ENCODE measurements at regions not wholly inside any gene's neighbourhood (a gene's known extent, or its start where the extent isn't known, plus 50 kb on each side); places are given as distances from the start of the nearest gene placed in this dataset.

DNA sequence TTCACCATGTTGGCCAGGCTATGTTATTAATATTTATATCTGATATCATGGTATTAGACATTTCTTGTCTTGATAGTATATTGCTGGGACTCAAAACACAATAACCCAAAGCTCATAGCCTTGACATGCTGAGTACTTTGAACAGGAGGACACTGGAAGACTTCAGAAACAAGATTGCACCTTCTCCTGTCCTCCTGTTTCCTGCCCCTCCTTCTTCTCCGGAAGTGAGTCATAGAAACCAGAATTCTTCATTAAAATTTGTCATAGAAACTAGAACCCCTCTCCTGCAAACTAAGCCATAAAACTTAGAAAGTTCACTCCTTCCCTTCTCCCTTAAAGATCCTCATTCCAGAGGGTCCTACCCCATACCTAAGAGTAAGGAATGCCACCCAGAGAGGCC is 400.2 kb downstream of the SLITRK5 start:
- TF ChIP-seq, protein P1, sequence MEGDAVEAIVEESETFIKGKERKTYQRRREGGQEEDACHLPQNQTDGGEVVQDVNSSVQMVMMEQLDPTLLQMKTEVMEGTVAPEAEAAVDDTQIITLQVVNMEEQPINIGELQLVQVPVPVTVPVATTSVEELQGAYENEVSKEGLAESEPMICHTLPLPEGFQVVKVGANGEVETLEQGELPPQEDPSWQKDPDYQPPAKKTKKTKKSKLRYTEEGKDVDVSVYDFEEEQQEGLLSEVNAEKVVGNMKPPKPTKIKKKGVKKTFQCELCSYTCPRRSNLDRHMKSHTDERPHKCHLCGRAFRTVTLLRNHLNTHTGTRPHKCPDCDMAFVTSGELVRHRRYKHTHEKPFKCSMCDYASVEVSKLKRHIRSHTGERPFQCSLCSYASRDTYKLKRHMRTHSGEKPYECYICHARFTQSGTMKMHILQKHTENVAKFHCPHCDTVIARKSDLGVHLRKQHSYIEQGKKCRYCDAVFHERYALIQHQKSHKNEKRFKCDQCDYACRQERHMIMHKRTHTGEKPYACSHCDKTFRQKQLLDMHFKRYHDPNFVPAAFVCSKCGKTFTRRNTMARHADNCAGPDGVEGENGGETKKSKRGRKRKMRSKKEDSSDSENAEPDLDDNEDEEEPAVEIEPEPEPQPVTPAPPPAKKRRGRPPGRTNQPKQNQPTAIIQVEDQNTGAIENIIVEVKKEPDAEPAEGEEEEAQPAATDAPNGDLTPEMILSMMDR (IDR thresholded peaks at IDR 0.05; ENCODE audit: insufficient read depth, low read length, poor library complexity, severe bottlenecking) = no peak
- TF ChIP-seq EZH2phosphoT487 (conservative IDR thresholded peaks at IDR 0.05; ENCODE audit: low read length) = no peak
